Activated CD4-positive, CD25-positive, alpha-beta regulatory T cell treated with anti-CD3 and anti-CD28 coated beads, Interleukin-2, amount 50 U/mL, for 72 hours (primary cell): ENCODE measurements at regions not wholly inside any gene's neighbourhood (a gene's known extent, or its start where the extent isn't known, plus 50 kb on each side); places are given as distances from the start of the nearest gene placed in this dataset.
"Not testable (repeated sequence)": the region's sequence is repeated elsewhere in the genome, so short reads cannot be mapped to it uniquely, and the experiment has no call there.

ENCODE experiments used
- DNase-seq: peaks from one replicate; pipeline ENCODE4 v3.0.0; 2021

DNA sequence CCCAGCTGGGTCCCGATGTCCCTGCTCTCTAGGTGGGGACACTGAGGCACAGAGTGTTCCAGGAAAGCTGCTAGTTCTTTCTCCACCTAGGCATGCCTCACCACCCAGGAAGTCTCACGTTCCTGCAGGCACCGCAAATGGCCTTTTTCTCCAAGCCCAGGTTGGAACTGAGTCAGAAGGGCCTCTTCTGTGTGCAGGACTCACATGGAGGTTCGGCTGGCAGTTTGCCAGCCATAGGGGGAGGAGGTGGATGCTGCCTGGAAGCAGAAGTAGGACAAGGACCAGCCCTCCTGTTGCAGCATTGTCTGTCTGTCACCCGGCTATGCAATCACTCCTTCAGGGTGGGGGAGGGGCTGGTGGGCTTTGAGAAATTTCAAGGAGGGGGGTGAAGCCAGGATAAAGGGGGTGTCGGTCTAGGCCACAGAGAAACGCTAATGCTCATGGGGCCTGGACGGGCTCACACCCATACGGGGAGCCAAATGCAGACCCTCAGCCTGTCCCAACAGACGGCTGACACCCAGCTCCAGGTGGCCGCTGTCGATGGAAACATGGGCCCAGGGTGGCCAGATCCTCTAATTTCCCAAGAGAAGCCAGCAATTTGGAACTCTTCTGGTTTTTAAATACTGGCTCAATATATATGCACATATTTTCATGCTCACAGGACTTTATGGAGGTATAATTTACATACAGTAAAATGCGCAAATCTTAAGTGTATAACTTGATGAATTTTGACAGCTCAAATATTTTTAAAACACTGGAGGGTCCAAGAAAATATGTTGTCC is 120.5 kb downstream of the PHETA1 start:
- DNase-seq: no peak

DNA sequence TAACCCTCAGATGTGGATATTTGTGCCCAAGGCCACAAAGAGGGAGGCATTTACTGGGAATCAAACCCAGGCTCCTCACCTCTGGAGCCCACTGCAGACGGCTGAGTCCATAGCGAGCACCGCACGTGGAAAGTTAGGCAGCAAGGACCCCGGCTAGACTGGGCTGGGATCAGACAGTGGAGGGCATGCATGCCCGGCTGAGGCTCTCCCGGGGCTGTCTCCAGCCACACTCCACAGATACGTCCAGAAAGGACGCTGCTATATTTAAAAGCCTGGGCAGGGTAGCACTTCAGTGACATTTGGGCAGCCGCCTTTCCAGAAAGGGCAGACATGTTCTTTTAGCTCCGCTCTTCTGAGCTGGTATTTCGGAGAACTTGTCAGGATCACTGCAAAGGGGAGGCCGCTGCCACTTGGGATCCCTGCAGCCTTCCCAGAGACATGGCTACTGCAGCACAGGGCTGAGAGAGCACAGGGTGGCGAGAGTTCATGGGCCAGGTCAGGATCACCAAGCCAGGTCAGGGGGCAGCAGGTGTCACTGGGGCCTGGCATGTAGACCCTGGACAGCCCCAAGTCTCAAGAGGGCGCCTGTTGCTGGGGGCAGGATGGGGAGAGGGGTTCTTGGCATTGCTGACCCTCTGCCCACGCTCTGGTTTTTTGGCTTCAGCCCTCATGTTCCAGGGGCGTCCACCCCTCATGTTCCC is 121.7 kb downstream of the PHETA1 start:
- no peak for DNase-seq

DNA sequence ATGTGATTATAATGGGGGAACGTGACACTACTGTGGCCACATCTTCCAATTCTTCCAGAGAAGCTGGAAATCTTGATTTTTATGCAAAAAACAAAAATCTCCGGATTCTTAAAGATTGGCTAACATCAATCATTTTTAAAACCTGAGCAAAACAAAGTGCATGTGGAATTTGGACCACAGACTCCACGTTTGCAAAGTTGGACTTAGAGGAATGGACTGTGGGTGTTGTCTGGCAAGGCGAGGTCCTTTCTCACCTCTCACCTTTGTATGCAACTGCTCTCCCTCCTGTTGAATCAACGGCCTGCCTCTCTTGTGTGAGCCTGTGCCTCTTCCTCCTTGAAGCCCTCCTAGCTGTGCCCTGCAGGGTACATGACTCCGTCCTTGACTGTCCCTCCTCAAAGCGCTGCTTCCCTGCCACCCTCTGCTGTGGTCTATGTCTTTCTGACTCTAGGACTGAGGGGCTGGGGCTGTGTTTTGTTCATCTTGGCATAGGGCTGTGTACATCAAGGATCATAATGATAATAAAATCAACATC is 122.4 kb downstream of the PHETA1 start:
- no peak for DNase-seq

- no peak for DNase-seq
Observed at GRCh38 chr12:111245701-111246476, 123.0 kb downstream of the PHETA1 start.

GRCh38 chr12:111244673-111245072 is 124.2 kb downstream of the PHETA1 start:
- no peak for DNase-seq

GRCh38 chr12:111242817-111243216 is 126.1 kb downstream of the PHETA1 start:
- not testable (repeated sequence) for DNase-seq

DNA sequence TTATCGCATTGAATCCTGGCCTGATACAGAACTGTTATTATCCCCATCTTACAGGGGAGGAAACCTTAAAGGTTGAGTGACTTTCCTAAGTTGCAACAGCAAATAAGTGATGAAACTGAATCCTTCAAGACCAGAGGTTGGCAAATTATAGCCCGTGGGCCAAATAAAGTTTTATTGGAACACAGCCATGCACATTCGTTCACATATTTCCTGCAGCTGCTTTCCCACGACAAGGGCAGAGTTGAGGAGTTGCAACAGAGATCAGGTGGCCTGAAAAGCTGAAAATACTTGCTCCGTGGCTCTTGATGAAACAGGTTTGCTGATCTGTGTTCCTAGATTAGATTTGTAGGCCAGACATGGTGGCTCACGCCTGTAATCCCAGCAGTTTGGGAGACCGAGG is 126.7 kb downstream of the PHETA1 start:
- no peak for DNase-seq

- DNase-seq: no peak
Observed at GRCh38 chr12:111240374-111240773, 128.5 kb downstream of the PHETA1 start.

DNA sequence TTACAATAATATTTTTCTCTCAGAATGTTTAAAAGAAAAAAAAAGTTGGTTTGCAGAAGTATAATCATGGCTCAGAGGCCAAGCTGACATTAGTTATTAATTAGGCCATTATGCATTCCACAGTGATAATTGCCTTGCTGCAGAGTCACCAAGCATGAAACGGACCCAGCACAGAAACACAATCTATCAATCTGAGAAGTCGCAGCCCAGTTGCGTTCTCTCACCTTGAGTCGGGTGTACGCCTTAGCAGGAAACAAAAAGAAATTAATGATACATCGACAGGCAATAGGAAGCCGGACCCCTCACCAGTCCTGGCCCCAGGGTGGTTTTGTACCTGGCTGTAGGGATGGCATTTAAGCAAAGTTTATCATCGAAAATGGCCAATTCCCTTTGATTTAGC is 129.7 kb downstream of the PHETA1 start:
- DNase-seq: no peak

DNA sequence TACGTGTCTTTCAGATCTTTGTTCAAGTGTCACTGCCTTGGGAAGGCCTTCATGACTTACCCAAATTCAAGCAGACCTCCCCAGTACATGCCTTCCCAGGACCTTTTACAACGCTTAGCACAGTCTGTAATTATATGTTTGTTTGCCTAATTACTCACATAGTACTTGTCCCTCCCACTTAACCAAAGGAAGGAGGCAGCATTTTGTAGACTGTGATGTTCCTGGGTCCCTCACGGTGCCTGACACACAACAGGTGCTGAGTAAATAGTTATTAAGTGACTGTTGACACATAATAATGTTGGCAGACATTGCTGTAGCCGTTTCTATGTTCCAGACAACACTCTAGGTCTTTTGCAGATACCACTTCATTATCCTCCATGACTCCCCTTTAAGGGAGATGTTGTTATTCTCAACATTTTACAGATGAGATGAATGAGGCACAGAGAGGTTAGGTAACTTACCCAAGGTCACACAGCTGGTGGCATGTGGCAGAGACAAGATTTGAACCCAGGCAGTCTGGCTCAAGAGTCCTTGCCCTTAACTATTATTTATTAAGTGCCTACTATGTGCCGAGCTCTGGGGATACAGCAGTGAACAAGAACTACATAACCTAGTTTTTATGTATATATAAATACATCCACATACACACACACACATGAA is 130.7 kb downstream of the PHETA1 start:
- DNase-seq: no peak

DNA sequence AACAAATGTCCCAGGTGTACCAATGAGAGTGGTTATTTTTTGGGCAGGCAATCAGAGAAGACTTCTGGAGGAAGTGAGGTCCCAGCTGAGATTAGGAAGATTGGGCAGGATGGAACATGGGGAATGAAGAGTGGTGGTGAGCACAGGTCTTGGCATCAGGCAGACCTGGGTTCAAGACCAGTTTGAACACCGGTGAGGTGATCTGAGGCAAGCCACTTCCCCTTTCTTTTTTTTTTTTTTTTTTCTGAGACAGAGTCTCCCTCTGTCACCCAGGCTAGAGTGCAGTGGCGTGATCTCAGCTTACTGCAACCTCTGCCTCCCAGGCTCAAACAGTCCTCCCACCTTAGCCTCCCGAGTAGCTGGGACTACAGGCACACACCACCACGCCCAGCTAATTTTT is 134.4 kb downstream of the PHETA1 start:
- not testable (repeated sequence) for DNase-seq

GRCh38 chr12:111233786-111234185 is 135.1 kb downstream of the PHETA1 start:
- no peak for DNase-seq

- DNase-seq: no peak
Observed at GRCh38 chr12:111230649-111231048, 138.2 kb downstream of the PHETA1 start.

- no peak for DNase-seq
Observed at GRCh38 chr12:111228916-111229666, 139.8 kb downstream of the PHETA1 start.

GRCh38 chr12:111227476-111228420 is 141.1 kb downstream of the PHETA1 start:
- DNase-seq: no peak

- no peak for DNase-seq
Observed at GRCh38 chr12:111226680-111227079, 142.2 kb downstream of the PHETA1 start.

- DNase-seq: no peak
Observed at GRCh38 chr12:111225307-111225706, 143.6 kb downstream of the PHETA1 start.

DNA sequence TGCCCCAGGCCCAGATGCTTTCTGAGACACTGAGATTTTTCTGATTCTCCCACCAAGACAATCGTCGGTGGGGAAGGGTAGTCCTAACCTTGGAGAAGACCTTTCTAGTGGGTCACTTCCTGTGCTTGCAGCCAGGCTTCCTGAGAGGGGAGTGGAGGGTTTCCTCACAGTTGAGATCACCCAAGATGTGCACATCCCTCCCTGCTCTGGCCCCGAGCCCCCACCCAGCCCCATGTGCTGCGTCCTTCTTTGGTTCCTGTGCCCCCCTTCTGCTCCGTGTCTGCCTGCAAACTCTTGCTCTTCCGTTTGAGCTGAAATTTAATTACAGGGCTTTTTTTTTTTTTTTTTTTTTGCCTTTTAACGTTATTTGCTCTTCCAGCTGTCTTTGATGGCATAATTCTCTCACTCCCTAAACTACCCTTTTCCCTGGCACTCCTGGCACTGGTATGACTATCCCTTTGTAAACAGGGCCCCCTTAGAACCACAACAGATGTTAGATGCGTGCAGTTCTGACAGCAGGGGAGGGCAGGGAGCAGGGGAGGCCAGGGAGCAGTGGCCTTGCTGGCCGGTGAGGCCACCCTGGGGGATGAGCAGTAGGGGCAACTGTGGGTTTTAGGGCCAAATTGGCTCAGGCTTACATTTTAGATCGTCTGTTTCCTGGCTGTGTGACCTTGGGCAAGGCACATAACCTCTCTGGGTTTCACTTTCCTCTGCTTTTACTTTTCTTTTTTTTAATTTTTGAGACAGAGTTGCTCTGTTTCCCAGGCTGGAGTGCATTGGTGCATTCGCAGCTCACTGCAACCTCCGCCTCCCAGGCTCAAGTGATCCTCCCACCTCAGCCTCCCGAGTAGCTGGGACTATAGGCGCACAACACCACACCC is 144.5 kb downstream of the PHETA1 start:
- no peak for DNase-seq

DNA sequence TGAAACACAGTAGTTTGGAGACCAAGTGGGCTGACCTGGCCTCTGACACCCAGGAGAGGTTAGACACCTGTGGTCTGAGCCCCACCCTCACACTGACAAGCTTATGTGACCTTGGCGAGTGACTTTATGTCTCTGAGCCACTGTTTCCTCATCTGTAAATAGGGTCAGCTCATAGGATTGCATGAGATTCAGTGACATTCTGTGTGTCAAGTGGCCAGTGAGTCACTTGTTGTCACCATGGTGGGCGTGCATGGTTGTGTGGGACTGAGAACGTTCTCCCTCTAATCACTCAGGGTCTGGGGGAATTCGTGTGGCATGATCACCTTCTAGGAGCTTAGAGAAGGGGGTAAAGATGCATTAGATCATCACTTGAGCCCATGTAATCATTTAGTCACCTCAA is 146.4 kb downstream of the PHETA1 start:
- DNase-seq: no peak

GRCh38 chr12:111222027-111222414 is 146.9 kb downstream of the PHETA1 start:
- DNase-seq: no peak
